Epithelial cell of esophagus (primary cell): ENCODE measurements at regions not wholly inside any gene's neighbourhood (a gene's known extent, or its start where the extent isn't known, plus 50 kb on each side); places are given as distances from the start of the nearest gene placed in this dataset.

Source experiments
- DNase-seq: peaks from one replicate; pipeline ENCODE4 v3.0.0; 2010; ENCODE audit warnings: low read depth
- H3K4me3 ChIP-seq: 2 replicates; pipeline ENCODE4 v1.5.1; 2011; ENCODE audit warnings: mild to moderate bottlenecking, low read length, control low read depth
- CTCF ChIP-seq: IDR thresholded peaks from 2 replicates; pipeline ENCODE4 v1.5.1; 2011; ENCODE audit warnings: low read depth, mild to moderate bottlenecking, low read length, control low read depth, inconsistent platforms; ENCODE audit not compliant: insufficient read depth; ENCODE audit errors: missing control alignments

GRCh38 chr15:93422476-93422875, 333.5 kb upstream of the RGMA start:
- H3K4me3 ChIP-seq: no peak overlapping the region
- no peak for TF ChIP-seq CTCF
- no peak for DNase-seq

GRCh38 chr15:93420477-93420876, 331.5 kb upstream of the RGMA start:
- DNase-seq: no peak
- TF ChIP-seq CTCF: no peak
- H3K4me3 ChIP-seq: no peak overlapping the region

GRCh38 chr15:93420050-93420452, 331.0 kb upstream of the RGMA start:
- no peak for TF ChIP-seq CTCF
- no peak overlapping the region for H3K4me3 ChIP-seq
- DNase-seq: no peak

GRCh38 chr15:93418566-93418965, 329.6 kb upstream of the RGMA start:
- no peak for TF ChIP-seq CTCF
- H3K4me3 ChIP-seq: no peak overlapping the region
- DNase-seq: no peak

GRCh38 chr15:93417631-93418030, 328.6 kb upstream of the RGMA start:
- TF ChIP-seq CTCF: no peak
- no peak for DNase-seq
- no peak overlapping the region for H3K4me3 ChIP-seq

GRCh38 chr15:93417156-93417555, 328.1 kb upstream of the RGMA start:
- DNase-seq: no peak
- no peak for TF ChIP-seq CTCF

GRCh38 chr15:93415576-93415975, 326.6 kb upstream of the RGMA start:
- H3K4me3 ChIP-seq: no peak overlapping the region
- no peak for DNase-seq
- no peak for TF ChIP-seq CTCF

More at GRCh38 chr15:93417156-93417555, 328.1 kb upstream of the RGMA start:
- no peak overlapping the region for H3K4me3 ChIP-seq
